Activated CD4-positive, CD25-positive, alpha-beta regulatory T cell treated with anti-CD3 and anti-CD28 coated beads, Interleukin-2, amount 50 U/mL, for 24 hours (primary cell): ENCODE measurements at regions not wholly inside any gene's neighbourhood (a gene's known extent, or its start where the extent isn't known, plus 50 kb on each side); places are given as distances from the start of the nearest gene placed in this dataset.

Experiments used
- ATAC-seq, 2 donors: fragments of 150-1000 bp; cut with Tn5 transposase; one replicate each; pipeline ENCODE4 v1.10.0; 2021; ENCODE audit warnings: mild to moderate bottlenecking in 1 of 2, moderate library complexity in 1 of 2

DNA sequence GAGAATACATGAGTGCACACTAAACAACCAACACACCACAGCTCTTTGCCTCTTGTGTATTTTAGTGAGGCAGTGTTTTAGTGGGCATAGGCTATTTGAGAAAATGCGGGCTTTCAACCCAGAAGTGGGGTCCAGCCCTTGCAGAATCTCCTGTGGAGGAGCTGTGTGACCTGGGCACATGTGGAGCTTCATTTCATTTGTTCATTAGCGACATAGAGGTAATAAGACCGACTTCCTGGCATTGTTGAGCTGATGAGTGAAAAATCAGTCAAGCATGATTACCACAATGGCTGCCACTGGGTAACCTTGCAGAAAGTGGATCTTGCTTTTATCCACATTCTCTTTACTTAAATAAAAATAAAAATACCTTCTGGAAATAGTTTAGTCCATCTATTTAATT lies 923.5 kb downstream of the BCL11B start:
- no peak for ATAC-seq

DNA sequence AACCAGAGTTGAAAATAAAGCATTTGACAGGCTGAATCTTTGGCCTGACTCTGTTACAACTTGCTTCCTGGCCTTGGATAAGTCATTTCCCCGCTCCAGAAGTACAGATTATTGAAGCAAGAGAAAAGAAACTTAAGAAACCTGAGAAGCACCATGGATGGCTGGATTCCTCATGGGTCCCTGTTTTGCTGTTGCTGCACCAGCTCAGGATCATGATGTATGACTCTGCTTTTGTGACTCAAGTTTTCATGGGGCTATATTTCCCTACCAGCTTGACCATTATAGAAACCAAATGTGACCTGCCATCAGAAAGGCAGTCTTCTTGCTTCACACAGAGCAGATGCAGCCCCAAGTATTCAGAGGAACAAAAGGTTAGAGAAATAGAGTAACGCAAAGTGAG lies 921.8 kb downstream of the BCL11B start:
- no peak for ATAC-seq

DNA sequence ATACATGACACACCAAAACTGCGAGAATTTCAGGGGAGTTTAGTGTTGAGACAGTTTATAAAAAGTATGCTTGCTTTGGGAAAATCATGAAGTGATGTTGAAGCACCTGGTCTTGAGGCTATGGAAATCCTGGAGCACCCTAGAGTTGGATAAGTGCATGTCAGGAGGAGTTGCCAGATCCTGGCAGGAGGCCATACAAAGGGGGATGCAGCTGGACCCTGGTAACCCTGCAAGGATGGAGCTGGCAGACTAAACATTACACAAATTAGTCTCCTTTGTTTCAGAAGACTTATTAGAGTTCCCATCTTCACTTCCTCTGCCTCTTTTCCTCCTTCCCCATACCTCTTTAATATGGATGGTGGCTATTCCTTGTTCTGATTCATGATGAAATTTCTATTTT lies 907.0 kb downstream of the BCL11B start:
- ATAC-seq = no peak

DNA sequence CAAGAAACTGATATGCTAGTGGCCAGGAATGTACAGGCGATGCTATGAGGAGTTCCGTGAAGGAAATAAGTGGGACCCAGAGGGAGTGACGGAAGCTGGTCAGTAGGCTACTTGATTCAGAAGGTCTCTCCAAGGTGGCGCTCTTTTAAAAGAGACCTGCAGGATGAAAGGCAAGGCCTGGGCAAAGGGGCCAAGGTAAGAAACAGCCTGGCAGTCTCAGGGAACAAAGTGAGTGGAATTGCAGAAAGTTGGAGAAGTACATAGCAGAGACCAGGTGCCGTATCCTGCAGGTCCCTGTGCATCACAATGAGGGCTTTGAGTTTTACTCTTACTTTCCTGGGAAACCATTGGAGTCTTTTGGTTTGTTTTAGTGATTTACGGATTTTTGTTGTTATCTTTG lies 905.6 kb downstream of the BCL11B start:
- ATAC-seq = no peak

DNA sequence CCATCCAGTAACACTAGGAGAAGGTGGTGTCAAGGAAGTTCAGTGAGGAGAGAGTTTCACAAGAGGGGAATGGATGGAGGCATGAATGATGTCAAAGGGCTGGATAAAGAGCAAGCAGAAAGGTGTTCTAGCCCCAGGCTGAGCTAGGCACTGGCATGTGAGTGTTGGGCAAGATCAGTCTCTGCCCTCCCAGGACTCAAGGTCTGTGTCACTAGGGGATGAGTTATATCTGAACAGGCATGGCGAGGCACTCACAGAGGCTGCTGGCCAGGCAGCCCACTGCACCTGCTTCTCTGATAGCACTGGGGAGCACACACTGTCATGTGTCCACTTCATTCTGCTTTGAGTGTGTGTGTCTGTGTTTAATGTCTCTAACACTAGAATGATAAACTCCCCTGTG lies 903.8 kb downstream of the BCL11B start:
- peak; percentile 36 to 46 for ATAC-seq

DNA sequence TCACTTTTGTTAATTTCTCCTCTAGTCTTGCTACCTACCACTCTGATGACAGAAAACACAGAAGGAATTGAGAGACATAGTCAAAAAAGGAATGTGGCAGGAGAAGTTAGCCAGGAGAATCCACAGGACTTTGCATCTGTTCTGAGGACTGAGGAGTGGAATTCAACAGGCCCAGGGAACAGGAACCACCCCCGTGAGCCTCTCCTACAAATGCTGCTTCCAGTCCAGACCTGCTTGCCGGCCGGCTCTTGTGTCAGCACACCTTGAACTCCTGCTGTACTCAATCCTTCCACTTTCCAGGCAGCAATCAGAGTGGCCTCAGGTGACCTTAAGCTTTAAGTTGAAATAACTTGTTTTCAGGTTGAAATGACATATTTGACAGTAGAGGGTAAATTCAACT lies 903.1 kb downstream of the BCL11B start:
- ATAC-seq = no peak

DNA sequence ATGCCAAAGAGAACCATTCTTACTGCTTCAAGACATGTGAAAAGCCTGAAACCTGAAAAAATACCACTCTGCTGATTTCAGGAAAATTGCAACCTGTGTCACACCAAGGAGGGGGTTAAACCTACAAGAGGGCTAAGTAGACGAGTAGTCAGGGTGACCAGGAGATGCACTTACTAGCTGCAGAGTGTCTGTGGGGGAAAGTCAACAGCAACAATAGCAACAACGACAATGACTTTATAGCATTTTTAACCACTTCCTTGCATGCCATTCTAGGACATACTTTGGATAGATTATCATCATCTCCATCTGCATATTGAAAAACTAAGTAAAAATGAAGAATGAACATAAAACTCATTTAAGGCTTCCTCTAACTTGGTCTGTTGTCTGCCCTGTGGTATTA lies 902.7 kb downstream of the BCL11B start:
- ATAC-seq = peak in 1 of 2 donors; percentile 58

DNA sequence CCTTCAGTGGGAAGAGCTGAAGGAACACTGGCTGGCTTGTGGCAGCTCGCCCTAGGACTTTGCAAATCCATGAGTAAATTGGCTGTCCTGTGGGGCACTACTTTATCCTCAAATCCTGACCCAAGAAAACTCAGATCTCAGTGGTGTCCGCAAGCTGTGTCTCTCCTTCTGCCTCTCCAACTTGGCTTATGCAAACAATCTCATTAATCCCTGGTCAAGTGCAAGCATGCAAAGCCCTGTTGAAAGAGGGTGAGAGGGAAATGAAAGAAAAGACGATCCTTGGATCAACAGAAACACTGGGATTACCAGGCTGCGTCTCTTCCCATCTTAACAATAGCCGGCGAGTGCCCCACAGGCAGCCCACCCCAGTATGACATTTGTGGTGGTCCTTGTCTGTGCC lies 901.6 kb downstream of the BCL11B start:
- ATAC-seq = no peak

DNA sequence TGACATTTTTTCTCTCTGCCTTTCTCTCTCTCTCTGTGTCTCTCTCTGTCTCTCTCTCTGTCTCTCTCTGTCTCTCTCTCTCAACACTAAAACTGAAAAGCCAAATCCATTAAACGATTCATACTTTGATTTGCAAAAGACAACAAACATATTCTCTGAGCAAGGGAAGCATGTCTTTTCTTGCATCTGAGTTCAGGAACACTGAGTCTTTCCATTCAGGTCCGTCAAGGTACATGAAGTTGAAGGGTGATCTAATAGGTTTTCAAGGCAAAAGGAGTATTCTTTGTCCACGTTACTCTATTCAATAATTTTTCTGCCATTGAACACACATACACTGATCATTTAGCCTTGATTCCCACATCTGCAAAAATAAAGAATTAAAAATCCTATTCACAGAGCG lies 900.9 kb downstream of the BCL11B start:
- no peak for ATAC-seq

DNA sequence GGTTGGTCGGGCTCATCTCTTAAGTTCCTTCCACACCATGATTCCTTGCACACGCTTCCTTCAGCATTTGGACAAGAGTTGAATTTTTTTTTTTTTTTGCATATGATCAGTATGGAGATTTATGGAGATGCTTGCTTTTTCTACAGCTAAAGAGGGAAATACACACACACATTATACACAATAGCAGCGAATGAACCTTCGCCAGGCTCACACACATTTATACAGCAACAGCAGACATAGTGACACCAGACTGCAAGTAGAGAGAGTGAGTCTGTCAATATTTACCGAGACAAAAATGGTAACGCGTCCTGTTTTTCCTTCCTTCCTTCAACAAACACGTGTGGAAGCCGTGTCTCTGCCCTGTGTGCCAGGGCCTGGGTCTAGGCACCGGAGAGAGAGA lies 897.9 kb downstream of the BCL11B start:
- no peak for ATAC-seq

DNA sequence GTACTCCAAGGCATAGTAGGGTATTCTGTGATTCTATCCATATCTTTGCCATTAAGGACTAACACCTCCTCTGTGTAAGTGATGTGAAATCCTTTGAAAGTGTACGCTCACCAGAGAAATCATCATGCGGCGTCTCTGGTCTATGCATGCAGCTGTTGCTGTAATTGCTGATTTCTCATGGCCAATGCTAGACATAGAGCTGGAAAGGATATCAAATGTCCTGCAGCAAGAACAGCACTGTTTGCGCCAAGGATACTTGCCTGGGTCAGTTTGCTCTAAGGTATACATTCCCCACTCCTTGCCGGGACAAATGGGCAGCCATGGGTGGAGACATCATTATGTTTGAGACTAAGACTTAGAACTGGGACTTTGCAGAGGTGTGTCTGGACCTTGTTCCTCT lies 896.4 kb downstream of the BCL11B start:
- no peak for ATAC-seq

DNA sequence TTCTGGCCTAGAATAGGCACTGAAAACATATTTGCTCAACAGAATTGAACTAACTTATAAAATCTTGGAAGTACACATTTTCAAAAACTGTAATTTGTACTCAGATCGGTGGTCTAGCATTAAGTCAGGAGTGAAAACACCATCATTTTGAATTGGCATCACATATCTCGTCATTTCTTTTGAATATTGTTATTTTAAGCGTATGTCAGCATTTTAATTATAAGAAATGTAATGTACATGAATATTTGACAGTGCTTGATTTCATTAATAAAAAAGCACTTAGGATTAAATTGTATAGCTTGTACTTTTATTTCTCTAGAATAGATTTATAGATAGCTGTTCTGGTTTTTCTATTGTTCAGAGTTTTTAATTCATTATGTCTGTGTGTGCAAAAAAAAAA lies 892.2 kb downstream of the BCL11B start:
- ATAC-seq = no peak

DNA sequence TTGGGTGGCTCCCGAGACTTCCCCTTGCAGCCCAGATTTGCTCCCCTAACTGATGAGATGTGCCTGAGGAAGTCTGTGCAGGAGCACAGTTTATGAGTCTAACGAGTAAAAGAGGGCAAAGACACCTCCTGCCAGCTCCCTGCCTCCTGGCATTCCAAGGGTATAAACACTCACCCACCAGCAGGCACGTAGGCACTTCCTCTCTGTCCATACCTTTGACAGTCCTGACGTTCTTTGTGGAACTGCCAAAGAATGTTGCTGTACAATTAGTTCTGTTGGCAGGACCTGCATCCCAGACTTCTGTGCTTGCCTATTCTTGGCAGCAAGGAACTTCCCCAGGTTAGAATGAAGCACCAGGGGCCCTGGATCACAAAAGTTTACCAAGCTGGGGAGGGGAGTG lies 889.3 kb downstream of the BCL11B start:
- no peak for ATAC-seq

DNA sequence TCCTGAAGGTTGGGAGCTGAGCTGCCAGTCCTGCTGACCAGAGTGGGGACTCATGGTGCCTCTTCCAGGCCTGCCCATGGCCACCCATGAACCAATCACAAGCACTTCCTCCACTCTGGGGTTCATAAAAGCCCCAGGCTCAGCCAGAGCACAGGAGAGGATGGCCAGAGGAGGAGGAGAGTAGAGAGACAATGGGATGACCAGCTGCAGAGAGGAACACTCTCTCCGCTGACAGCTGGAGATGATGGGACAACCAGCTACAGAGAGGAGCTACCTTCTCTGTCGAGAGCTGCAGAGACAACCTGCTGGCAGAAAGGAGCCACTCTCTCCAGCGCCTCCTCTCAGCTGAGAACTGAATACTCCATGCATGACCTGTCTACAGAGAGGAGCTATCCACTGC lies 886.1 kb downstream of the BCL11B start:
- no peak for ATAC-seq

DNA sequence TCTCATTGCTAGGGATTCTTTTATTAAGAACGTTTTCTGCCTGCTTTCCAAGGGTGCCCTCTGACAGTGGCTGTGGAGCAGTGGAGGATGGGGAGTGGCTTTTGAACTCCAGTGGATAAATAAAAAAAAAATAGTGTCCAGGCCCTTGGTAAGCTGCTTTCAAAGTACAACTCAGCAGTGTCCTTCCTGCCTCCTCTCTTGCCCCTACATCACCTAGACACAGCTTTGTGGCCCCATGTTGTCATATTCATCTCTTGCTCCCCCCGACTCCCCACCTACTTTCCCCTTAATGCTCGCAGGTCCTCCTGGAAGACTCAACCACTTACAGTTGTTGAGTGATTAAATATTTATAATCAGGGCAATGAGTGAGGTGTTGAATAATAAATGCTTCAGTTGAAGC lies 880.9 kb downstream of the BCL11B start:
- ATAC-seq = no peak

DNA sequence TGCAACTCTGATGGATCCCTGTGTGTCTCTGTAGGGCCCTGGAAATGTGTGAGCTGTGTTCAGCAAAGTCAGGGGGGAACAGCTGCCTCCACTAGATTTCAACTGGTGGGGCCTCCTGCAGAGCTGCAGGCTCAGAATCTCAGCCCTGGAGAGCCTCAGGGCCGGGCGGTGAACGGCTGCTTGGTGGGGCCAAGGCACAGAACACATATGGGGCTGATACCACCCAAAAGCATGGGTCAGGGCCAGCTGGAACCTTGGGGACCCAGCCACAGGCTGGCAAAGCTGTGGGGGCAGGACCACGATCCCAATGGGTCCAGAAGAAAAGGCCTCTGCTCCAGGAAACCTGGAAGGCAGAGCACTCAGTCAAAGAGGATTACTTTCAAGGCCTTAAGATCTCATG lies 878.5 kb downstream of the BCL11B start:
- ATAC-seq = no peak

DNA sequence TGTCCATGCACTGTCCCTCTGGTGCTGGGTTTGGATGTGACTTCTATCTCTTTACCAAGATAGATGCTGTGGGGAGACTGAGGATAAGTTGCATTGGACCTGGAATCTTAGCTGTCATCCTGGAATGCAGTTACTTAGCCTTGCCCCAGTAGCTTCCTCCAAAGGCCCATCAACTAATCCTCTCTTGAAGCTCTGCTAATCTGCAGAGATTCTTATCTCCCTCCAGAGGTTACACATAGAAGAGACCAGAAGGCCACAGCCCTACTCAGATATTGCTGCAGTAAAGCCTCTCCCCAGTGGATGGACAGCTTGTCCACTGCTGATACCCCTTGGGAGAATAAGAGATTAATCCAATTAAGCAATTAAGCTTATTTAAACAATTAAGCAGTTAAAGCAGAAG lies 867.2 kb downstream of the BCL11B start:
- ATAC-seq = no peak

DNA sequence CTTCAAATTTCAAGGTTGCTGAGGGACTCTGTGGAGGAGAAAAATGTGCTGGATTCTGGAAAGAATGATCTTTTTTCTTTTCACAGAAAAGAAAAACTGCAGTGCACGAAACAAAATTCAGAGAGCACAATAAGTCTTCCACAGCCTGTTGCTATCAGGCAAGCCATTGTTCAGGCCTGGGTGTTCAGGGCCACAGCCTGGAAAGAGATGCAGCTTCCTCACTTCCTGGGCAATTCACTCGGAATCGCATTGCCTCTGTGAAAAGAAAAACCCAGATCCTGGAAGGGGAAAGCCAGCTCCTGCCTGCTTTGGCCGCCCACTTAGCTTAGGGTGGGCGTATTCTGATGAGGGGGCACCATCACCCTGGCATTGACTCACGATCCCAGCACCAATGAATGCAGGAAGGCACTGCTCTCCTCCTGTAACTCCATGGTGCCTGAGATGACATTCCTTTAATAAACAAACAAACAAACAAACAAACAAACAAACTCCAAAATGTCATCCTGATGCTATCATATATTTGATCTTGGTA lies 863.9 kb downstream of the BCL11B start:
- no peak for ATAC-seq

DNA sequence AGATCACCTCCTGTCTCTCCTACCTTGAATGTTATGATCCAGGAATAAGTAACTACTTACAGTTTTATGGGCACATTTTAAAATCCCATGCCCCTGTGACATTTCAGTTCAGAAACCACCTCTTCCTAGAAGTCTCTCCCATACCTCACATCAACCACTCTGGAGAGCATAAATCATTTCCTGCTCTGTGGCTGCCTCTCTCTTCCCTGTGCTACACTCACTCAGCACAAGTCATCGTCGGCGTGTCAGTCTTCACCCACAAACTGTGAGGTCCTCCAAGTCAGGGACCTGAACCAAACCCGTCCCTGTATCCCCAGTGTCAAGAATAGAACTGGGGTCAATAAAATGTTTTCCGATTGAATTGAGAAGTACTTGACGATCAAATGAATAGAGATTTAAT lies 863.3 kb downstream of the BCL11B start:
- no peak for ATAC-seq

DNA sequence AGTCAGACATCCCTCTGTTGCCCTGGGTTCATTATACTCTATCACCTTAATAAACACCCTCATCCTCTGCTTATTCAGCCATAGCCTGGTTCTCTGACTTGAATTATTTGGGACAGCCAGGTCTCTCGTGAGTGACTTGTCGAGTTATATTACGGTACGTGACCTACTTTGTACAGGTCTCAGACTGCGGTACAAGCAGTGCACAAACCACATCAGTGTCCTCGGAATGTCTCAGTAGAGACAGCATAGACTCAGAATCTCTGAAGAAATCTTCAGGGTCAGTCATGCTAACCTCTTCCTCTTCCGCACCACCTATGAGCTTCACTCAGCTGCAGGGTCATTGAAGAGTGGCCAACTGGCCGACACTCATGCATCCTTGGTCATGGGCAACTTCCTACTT lies 860.8 kb downstream of the BCL11B start:
- ATAC-seq = no peak

DNA sequence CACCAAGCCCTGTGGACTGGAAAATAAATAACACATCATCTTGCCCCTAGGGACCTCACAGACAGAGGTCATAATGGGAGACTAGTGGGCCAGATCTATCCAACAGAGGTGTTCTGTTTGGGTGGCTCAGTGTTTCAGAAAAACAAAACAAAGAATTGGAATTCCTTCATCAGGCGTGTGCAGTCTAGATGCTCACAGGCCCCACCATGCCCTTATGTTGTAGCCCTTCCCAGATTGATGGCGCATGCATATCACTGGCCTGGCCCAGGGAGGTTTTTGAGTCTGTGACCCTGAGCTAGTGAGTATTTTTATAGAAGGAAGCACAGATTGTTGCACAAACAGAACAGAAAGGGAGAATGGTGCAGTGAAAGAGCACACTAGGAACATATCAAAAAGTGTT lies 859.6 kb downstream of the BCL11B start:
- ATAC-seq = no peak

DNA sequence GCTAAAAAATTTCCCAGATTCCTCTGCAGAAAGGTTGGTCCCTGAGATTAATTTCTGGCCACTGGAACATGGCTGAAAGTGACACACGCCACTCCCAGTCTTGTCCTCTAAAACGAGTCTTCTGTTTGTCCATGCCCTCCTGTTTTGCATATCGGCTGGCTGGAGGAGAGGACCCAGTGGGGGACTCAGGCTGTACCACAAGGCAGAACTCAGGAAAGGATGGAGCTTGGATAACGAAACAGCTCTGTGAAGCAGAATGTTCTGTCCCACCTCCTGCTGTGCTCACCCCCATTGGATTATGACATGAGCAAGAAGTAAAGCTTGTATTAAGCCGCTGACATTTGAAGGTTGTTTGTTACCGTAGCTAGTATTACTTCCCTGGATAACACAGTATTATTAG lies 856.2 kb downstream of the BCL11B start:
- no peak for ATAC-seq

DNA sequence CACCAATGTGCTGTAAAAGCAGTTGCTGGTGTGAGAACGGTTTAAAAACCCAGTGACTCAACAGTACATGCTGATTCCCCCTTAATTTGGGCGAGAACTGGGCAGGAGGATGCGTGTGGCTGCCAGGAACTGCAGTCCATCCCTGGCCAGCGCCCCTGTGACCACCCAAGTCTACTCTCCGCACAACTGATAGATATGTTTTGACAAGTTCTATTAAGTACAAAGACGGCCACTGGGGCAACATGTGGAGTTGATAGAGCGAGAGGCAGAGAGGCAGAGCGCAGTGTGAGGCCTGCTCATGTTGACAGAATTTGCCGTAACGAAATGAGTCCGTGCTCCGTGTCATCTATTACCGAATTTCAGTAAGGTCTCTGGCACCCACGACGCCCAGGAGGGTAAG lies 855.0 kb downstream of the BCL11B start:
- no peak for ATAC-seq

DNA sequence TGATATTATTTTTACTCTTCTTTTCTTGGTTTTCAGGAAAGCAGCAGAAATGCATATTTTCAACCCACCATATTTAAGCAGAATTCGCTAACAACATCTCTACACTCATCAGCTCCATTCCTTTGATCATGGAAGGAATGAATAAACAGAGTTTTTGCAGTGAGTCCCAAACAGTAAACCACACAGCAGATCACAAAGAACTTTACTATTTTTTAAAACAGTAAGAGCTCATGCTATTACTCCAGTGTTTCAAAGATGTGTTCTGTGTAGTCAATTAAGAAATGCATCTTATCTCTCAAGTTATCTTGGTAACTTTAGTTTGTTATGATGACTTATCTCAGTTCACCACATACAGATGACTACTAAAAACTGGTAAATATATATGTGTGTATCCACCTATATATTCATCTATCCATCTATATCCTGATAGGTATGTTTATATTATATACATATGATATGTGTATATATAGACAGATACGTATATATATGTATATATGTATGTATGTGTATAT lies 843.5 kb downstream of the BCL11B start:
- peak in 1 of 2 donors; percentile 33 for ATAC-seq

DNA sequence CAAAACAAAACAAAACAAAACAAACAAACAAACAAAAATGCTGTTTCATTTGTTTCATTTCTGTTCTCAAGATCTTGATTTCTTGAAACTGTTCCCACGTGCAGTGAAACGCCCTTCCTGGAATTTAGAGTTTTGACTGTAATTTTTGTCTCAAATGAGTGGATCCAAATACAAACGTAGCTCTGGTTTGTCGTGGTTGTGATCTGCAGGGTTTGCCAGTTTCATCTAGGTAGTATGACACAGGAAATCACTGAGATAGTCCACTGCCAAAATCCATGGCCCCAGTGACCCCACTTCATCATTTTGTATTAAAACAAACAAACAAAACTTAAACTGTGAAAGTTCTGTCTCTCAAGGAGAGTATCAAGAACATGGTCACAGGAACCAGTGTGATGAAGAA lies 838.6 kb downstream of the BCL11B start:
- peak in 1 of 2 donors; percentile 24 for ATAC-seq

DNA sequence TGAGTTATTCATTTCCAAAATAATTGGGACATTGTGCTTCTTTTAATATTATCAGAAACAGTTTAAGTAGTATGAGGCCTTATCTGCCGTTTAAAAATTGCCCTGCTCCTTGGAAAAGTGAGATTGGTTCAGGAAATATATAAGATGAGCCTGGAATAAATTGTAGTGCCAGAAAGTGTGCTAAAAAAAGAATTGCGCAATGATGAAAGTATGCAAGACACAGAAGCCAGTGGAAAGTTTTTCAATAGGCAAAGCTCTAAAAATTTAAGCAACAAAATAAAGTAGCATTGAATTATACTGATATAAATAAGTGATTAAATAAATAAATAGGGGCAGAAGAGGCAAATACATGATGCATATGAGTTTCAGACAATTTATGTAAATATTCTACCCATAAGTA lies 834.9 kb downstream of the BCL11B start:
- no peak for ATAC-seq
